Psoas muscle (tissue), 7 donors: ENCODE measurements at regions not wholly inside any gene's neighbourhood (a gene's known extent, or its start where the extent isn't known, plus 50 kb on each side); places are given as distances from the start of the nearest gene placed in this dataset.

Experiments
- ATAC-seq, 4 donors: fragments of 200-7000 bp; cut with Tn5 transposase; one replicate each; pipeline ENCODE4 v1.9.1; 2020; ENCODE audit warnings: moderate library complexity in 3 of 4, mild to moderate bottlenecking in 2 of 4
- DNase-seq, 2 donors: peaks; one replicate each; pipeline ENCODE4 v3.0.0-alpha.2; 2020
- H3K27ac ChIP-seq: fragments of 200-600 bp; one replicate; pipeline ENCODE4 v1.8.0; 2022
- H3K27me3 ChIP-seq, 3 donors: fragments of 200-600 bp in 1 of 3; one replicate each; pipeline versions ENCODE4 v1.6.1 to v1.8.0; 2013 to 2022; ENCODE audit warnings: low read length in 2 of 3, mild to moderate bottlenecking in 2 of 3, moderate library complexity in 1 of 3; ENCODE audit not compliant: insufficient read depth in 3 of 3
- H3K36me3 ChIP-seq, 2 donors: fragments of 200-600 bp in 1 of 2; one replicate each; pipeline versions ENCODE4 v1.6.1 to v1.8.0; 2013 to 2022; ENCODE audit warnings: low read depth in 1 of 2, mild to moderate bottlenecking in 1 of 2, moderate library complexity in 1 of 2; ENCODE audit not compliant: insufficient read depth in 1 of 2
- H3K4me1 ChIP-seq: fragments of 200-600 bp; one replicate; pipeline ENCODE4 v1.8.0; 2022
- H3K4me3 ChIP-seq: fragments of 200-600 bp; one replicate; pipeline ENCODE4 v1.8.0; 2022; ENCODE audit warnings: mild to moderate bottlenecking
- H3K9me3 ChIP-seq: fragments of 200-600 bp; one replicate; pipeline ENCODE4 v1.8.0; 2022
- WGBS, 3 donors: extraction: QIAGEN DNeasy Blood & Tissue Kit; methylation state at CpG; one replicate each; pipeline versions ENCODE4 v1.1.6 to v1.1.7; 2013; 5-methylcytosine and 5-hydroxymethylcytosine counted together
- intact Hi-C, 2 donors: fragments of 100-400 bp; cut with DNase I; formaldehyde crosslinking; loops; one replicate each; pipeline versions ENCODE4 v1.11.0 to v1.14.2; 2022
- TF ChIP-seq, protein P1 (sequence below): fragments of 200-600 bp; IDR thresholded peaks from one replicate; pipeline ENCODE4 v1.8.0; 2022; ENCODE audit warnings: antibody characterized with exemption
- donor health status: healthy with polysubstance abuse.
- donor health status: DM: no; HTN: no; CAD: no; lungs with moderate emphysema.
- donor health status: Bipolar disorder and iron deficiency.
- donor health status: healthy.
- donor health status: DM: yes; HTN: yes; CAD: no.
- donor health status: DM: no; HTN: no; CAD: no.
- donor health status: DM: yes; HTN: yes; CAD: no.

GRCh38 chr7:22642454-22642853, 84.5 kb upstream of the IL6 start:
- TF ChIP-seq, protein P1, sequence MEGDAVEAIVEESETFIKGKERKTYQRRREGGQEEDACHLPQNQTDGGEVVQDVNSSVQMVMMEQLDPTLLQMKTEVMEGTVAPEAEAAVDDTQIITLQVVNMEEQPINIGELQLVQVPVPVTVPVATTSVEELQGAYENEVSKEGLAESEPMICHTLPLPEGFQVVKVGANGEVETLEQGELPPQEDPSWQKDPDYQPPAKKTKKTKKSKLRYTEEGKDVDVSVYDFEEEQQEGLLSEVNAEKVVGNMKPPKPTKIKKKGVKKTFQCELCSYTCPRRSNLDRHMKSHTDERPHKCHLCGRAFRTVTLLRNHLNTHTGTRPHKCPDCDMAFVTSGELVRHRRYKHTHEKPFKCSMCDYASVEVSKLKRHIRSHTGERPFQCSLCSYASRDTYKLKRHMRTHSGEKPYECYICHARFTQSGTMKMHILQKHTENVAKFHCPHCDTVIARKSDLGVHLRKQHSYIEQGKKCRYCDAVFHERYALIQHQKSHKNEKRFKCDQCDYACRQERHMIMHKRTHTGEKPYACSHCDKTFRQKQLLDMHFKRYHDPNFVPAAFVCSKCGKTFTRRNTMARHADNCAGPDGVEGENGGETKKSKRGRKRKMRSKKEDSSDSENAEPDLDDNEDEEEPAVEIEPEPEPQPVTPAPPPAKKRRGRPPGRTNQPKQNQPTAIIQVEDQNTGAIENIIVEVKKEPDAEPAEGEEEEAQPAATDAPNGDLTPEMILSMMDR: no peak
- Histone ChIP-seq H3K27ac (no peak overlapping the region), H3K4me3 (no peak overlapping the region), H3K36me3 (no peaks in the 10 kb centered on the region), H3K9me3 (peaks cover 46% of the 10 kb centered on the region), H3K27me3 (no peaks in the 10 kb centered on the region), H3K4me1 (no peaks in the 10 kb centered on the region)
- DNase-seq (no peak), ATAC-seq (no peak)
- intact Hi-C loops: no loop called here

DNA sequence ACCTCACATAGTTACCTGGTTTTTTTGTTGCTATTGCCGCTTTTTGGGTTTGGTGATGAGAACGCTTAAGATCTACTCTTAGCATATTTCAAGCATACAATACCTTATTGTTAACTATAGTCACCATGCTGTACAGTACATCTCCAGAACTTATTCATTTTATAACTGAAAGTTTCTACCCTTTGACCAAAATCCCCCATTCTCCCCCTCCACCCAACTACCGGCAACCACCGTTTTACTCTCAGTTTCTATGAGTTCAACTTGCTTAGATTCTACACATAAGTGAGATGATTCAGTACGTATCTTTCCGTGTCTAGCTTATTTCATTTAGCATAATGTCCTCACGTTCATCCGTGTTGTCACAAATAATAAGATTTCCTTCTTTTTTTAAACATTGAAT, 86.7 kb upstream of the IL6 start:
- 91 to 95% (median 92%) methylated on average over 8 of the region's 8 CpGs for WGBS, 3 donors
- Histone ChIP-seq H3K27me3 (no peaks in the 10 kb centered on the region), H3K9me3 (peaks cover 32% of the 10 kb centered on the region), H3K27ac (no peak overlapping the region), H3K4me1 (no peaks in the 10 kb centered on the region), H3K36me3 (no peaks in the 10 kb centered on the region), H3K4me3 (no peak overlapping the region)
- TF ChIP-seq, protein P1: no peak
- DNase-seq (no peak), ATAC-seq (no peak)
- intact Hi-C loops: no loop called here

DNA sequence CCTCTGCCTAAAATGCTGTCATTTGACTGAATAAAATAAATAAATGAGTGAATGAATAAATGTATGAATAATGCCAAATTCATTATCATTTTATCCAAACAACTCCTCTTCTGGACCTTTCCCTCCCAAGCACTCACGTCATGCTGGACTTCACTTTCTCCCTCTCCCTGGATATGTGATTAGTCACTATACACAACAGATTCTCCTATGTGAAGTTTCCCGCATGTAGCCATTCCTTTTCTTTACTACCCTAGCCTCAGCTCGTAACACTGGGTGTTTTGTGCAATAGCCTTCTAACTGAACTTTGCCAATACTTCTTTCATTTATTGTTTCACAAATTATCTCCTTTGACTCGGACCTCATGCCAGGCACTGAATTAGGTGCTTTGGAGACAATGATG, 87.6 kb upstream of the IL6 start:
- no peaks in the 10 kb centered on the region for H3K27me3 ChIP-seq
- DNase-seq (no peak), ATAC-seq (no peak)
- intact Hi-C loops: no loop called here
- H3K36me3 ChIP-seq: no peaks in the 10 kb centered on the region
- no peak overlapping the region for H3K4me3 ChIP-seq
- H3K4me1 ChIP-seq: no peaks in the 10 kb centered on the region
- H3K9me3 ChIP-seq: peaks cover 28% of the 10 kb centered on the region
- 87 to 91% (median 88%) methylated on average over 4 of the region's 4 CpGs for WGBS, 3 donors
- no peak overlapping the region for H3K27ac ChIP-seq
- TF ChIP-seq, protein P1: no peak

- TF ChIP-seq, protein P1: no peak
- DNase-seq (no peak), ATAC-seq (no peak)
- no peak overlapping the region for H3K4me3 ChIP-seq
- no peaks in the 10 kb centered on the region for H3K27me3 ChIP-seq
- H3K9me3 ChIP-seq: no peaks in the 10 kb centered on the region
- intact Hi-C loops: no loop called here
- no peaks in the 10 kb centered on the region for H3K36me3 ChIP-seq
- 50 to 65% (median 55%) methylated on average over 1 of the region's 1 CpG for WGBS, 3 donors
- no peaks in the 10 kb centered on the region for H3K4me1 ChIP-seq
- no peak overlapping the region for H3K27ac ChIP-seq
These were observed 91.7 kb upstream of the IL6 start for GRCh38 chr7:22635349-22635748.

DNA sequence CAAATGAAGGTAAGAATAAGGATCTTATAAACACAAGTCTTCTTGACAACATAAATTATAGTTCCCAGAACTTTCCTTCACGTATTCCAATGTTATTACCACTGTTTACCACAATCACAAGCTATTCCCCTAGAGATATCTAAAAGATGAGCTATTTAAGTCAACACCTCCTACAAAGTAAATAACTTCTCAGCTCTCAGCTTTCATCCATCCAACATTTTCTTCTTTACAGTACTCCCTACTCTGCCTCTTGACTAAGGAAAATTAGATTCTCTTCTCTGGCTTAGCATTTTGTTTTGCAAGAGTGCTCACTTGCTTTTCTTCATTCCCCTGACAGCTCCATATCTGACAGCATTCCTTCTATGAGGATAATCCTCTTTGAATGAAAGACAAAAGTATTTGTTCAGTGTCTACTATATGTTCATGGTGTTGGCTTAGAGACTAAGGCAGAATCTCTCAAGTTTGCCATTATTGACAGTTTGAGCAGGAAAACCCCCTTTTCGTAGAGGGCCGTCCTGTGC, 93.0 kb upstream of the IL6 start:
- Histone ChIP-seq H3K9me3 (no peaks in the 10 kb centered on the region), H3K27ac (no peak overlapping the region), H3K36me3 (no peaks in the 10 kb centered on the region), H3K27me3 (no peaks in the 10 kb centered on the region), H3K4me1 (no peaks in the 10 kb centered on the region), H3K4me3 (no peak overlapping the region)
- DNase-seq: no peak
- TF ChIP-seq, protein P1: no peak
- 70 to 77% (median 70%) methylated on average over 3 of the region's 3 CpGs for WGBS, 3 donors
- ATAC-seq: no peak
- intact Hi-C loops: no loop called here
